GM12878 (cell line): ENCODE measurements at regions not wholly inside any gene's neighbourhood (a gene's known extent, or its start where the extent isn't known, plus 50 kb on each side); places are given as distances from the start of the nearest gene placed in this dataset.

Source experiments
- BHLHE40 ChIP-seq, 2 experiments: fragments of 450-650 bp in 1 of 2; IDR thresholded peaks; 2 replicates each; pipeline ENCODE4 v1.6.1; 2011 to 2017; ENCODE audit warnings: low read depth in 2 of 2, borderline replicate concordance in 1 of 2, improper control_type of control experiment in 1 of 2, low read length in 1 of 2, mild to moderate bottlenecking in 1 of 2
- CBX3 ChIP-seq: fragments of 200-600 bp; sonication (generic); IDR thresholded peaks from 2 replicates; pipeline ENCODE4 v1.6.1; 2016; ENCODE audit warnings: low read depth, borderline replicate concordance
- CTCF ChIP-seq, 3 experiments: IDR thresholded peaks in 2 of 3; conservative IDR thresholded peaks in 1 of 3; 2 replicates each; pipeline ENCODE4 v1.5.1; 2011; ENCODE audit warnings: low read depth in 3 of 3, low read length in 3 of 3, mild to moderate bottlenecking in 3 of 3, control low read depth in 2 of 3, moderate library complexity in 2 of 3, inconsistent platforms in 1 of 3, mixed read lengths in 1 of 3; ENCODE audit not compliant: control insufficient read depth in 2 of 3, insufficient read depth in 1 of 3; ENCODE audit errors: extremely low read depth in 1 of 3
- FOS ChIP-seq: IDR thresholded peaks from 3 replicates; pipeline ENCODE4 v1.6.1; 2011; ENCODE audit warnings: borderline replicate concordance; ENCODE audit not compliant: insufficient read length; ENCODE audit errors: extremely low read depth
- POLR2A ChIP-seq: IDR thresholded peaks from 2 replicates; pipeline ENCODE4 v1.6.1; 2011; ENCODE audit warnings: low read depth, mild to moderate bottlenecking, low read length
- REST ChIP-seq: IDR thresholded peaks from 2 replicates; pipeline ENCODE4 v1.6.1; 2012; ENCODE audit warnings: mild to moderate bottlenecking, low read depth, low read length
- RFX5 ChIP-seq: IDR thresholded peaks from 2 replicates; pipeline ENCODE4 v1.6.1; 2011; ENCODE audit warnings: low read depth, low read length, improper control_type of control experiment
- SPI1 ChIP-seq: IDR thresholded peaks from 2 replicates; pipeline ENCODE4 v1.6.1; 2011; ENCODE audit warnings: low read depth, mild to moderate bottlenecking, low read length, moderate library complexity, borderline replicate concordance; ENCODE audit not compliant: insufficient read depth

- no peak for TF ChIP-seq CBX3
- no peak for TF ChIP-seq POLR2A
- TF ChIP-seq BHLHE40 (IDR thresholded peaks at IDR 0.05; ENCODE audit: borderline replicate concordance in 1 of 2, low read depth in 2 of 2, low read length in 1 of 2): no peak
- TF ChIP-seq SPI1: no peak
- TF ChIP-seq FOS: no peak
- no peak for TF ChIP-seq RFX5
- TF ChIP-seq REST: no peak
- no peak for TF ChIP-seq CTCF (IDR thresholded peaks at IDR 0.05 in 2 of 3, conservative IDR thresholded peaks at IDR 0.05 in 1 of 3; ENCODE audit: control insufficient read depth in 2 of 3, extremely low read depth in 1 of 3, insufficient read depth in 1 of 3, low read depth in 3 of 3, low read length in 3 of 3)
Observed at GRCh38 chr18:6590326-6590725, 139.2 kb upstream of the ARHGAP28 start.
